Naive thymus-derived CD4-positive, alpha-beta T cell (primary cell): ENCODE measurements at regions not wholly inside any gene's neighbourhood (a gene's known extent, or its start where the extent isn't known, plus 50 kb on each side); places are given as distances from the start of the nearest gene placed in this dataset.

Source experiments
- ATAC-seq: fragments of 150-1000 bp; cut with Tn5 transposase; 2 replicates; pipeline ENCODE4 v1.10.0; 2021; ENCODE audit warnings: mild to moderate bottlenecking, moderate library complexity
- CTCF ChIA-PET: fragments of 350-600 bp; sonication (Branson Sonifier 250); formaldehyde crosslinking; loops from one replicate; lab custom pipeline; 2021; ENCODE audit warnings: antibody characterized with exemption; lab: Charles Lee
- POLR2A ChIA-PET: fragments of 350-600 bp; sonication (Branson Sonifier 250); formaldehyde crosslinking; loops from one replicate; lab custom pipeline; 2021; ENCODE audit warnings: antibody characterized with exemption, inconsistent platforms; lab: Charles Lee
- DNase-seq, 9 donors: peaks; one replicate each; pipeline versions ENCODE4 v3.0.0 to v3.0.0-alpha.2; 2020 to 2022; ENCODE audit warnings: mixed read lengths in 1 of 9
- H3K27ac ChIP-seq: one replicate; pipeline ENCODE4 v1.7.0; 2013; ENCODE audit warnings: mild to moderate bottlenecking, low read depth, low read length, moderate library complexity
- H3K27me3 ChIP-seq, 2 donors: one replicate each; pipeline ENCODE4 v1.7.0; 2013; ENCODE audit warnings: low read length in 2 of 2, mild to moderate bottlenecking in 2 of 2, moderate library complexity in 2 of 2; ENCODE audit not compliant: control insufficient read depth in 2 of 2, insufficient read depth in 2 of 2
- H3K36me3 ChIP-seq, 3 experiments: 1 replicate in 2 of 3; 2 replicates in 1 of 3; pipeline ENCODE4 v1.7.0; 2013; ENCODE audit warnings: low read length in 3 of 3, mild to moderate bottlenecking in 3 of 3, moderate library complexity in 1 of 3; ENCODE audit not compliant: insufficient read depth in 3 of 3, control insufficient read depth in 2 of 3
- H3K4me1 ChIP-seq, 2 donors: one replicate each; pipeline ENCODE4 v1.7.0; 2013; ENCODE audit warnings: low read length in 2 of 2, mild to moderate bottlenecking in 2 of 2, moderate library complexity in 1 of 2; ENCODE audit not compliant: control insufficient read depth in 2 of 2, insufficient read depth in 2 of 2
- H3K4me3 ChIP-seq: 2 replicates; pipeline ENCODE4 v1.7.0; 2013; ENCODE audit warnings: mild to moderate bottlenecking, low read length
- H3K9me3 ChIP-seq, 3 experiments: 1 replicate in 2 of 3; 2 replicates in 1 of 3; pipeline ENCODE4 v1.7.0; 2013; ENCODE audit warnings: low read length in 3 of 3; ENCODE audit not compliant: control insufficient read depth in 2 of 3
- H3K27ac Mint-ChIP-seq, 9 donors: one replicate each; pipeline ENCODE4 v1.8.0; 2020 to 2022; ENCODE audit warnings: mixed read lengths in 9 of 9, mild to moderate bottlenecking in 8 of 9, moderate library complexity in 5 of 9, inconsistent platforms in 2 of 9
- H3K27me3 Mint-ChIP-seq, 5 donors: one replicate each; pipeline ENCODE4 v1.8.0; 2021 to 2022; ENCODE audit warnings: mixed read lengths in 5 of 5, mild to moderate bottlenecking in 1 of 5
- H3K36me3 Mint-ChIP-seq, 5 donors: one replicate each; pipeline ENCODE4 v1.8.0; 2020 to 2022; ENCODE audit warnings: mixed read lengths in 5 of 5, mild to moderate bottlenecking in 3 of 5, inconsistent platforms in 1 of 5
- H3K4me1 Mint-ChIP-seq, 7 donors: one replicate each; pipeline ENCODE4 v1.8.0; 2020 to 2022; ENCODE audit warnings: mixed read lengths in 7 of 7, mild to moderate bottlenecking in 3 of 7, inconsistent platforms in 1 of 7
- H3K4me3 Mint-ChIP-seq, 10 donors: one replicate each; pipeline ENCODE4 v1.8.0; 2020 to 2022; ENCODE audit warnings: mild to moderate bottlenecking in 10 of 10, mixed read lengths in 10 of 10, moderate library complexity in 6 of 10, inconsistent platforms in 2 of 10
- H3K9me3 Mint-ChIP-seq, 11 donors: one replicate each; pipeline ENCODE4 v1.8.0; 2020 to 2022; ENCODE audit warnings: mixed read lengths in 11 of 11, mild to moderate bottlenecking in 4 of 11, inconsistent platforms in 1 of 11, moderate library complexity in 1 of 11
- intact Hi-C, 2 donors: fragments of 100-400 bp; cut with micrococcal nuclease; formaldehyde crosslinking; loops; one replicate each; pipeline ENCODE4 v1.15.1; 2023

DNA sequence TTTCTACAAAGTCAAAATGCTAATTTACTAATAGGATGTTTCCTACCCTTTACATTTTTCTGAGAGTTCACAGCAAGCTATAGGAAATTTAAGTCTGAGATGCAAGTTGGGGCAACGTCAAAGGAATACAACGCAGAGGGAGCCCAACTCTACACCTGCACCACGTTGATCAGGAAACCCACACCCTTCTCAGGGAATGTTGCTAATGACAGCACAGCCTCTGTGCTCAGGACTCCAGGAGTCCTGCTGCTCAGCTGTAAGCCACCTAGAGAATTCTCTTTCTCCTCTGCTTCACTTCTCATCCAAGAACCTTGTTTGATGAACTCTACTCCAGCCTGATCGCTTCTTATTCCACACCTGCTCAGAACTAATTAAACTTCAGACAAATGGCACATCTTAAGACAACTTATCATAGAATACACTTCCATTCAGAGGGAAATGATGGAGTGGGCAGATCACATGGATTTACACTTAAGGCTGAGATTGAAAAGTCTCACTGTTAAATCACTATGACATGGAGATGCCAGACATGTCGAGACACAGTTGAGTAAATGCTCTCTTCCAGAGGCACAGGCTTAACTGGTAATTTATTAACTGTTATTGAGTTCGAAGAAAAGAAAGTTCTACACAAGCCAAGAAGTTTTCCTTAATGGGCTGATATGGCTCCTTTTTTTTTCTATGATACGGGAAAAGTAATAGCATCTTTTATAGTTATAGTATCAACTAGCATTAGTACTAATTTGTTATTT, 811.6 kb upstream of the ARGLU1 start:
- Mint-ChIP-seq H3K27me3 (no peaks in the 10 kb centered on the region), H3K9me3 (peaks cover 0 to 3% (median 0%) of the 10 kb centered on the region in 11 donors), H3K4me1 (no peaks in the 10 kb centered on the region), H3K4me3 (no peak overlapping the region), H3K36me3 (no peaks in the 10 kb centered on the region), H3K27ac (no peak overlapping the region)
- Histone ChIP-seq H3K4me1 (no peaks in the 10 kb centered on the region), H3K27me3 (no peaks in the 10 kb centered on the region), H3K27ac (no peak overlapping the region), H3K36me3 (no peaks in the 10 kb centered on the region), H3K9me3 (no peaks in the 10 kb centered on the region), H3K4me3 (no peak overlapping the region)
- intact Hi-C loops = no loop called here
- ChIA-PET CTCF (no interaction called here), POLR2A (no interaction called here)
- ATAC-seq (no peak), DNase-seq (no peak)

- no peak for DNase-seq
- Histone ChIP-seq H3K9me3 (no peaks in the 10 kb centered on the region), H3K4me3 (no peak overlapping the region), H3K4me1 (no peaks in the 10 kb centered on the region), H3K27ac (no peak overlapping the region), H3K27me3 (no peaks in the 10 kb centered on the region), H3K36me3 (no peaks in the 10 kb centered on the region)
- no peaks in the 10 kb centered on the region for H3K4me1 Mint-ChIP-seq
- ChIA-PET POLR2A (no interaction called here), CTCF (interaction anchor here (0.7 kb wide), 1 partner anchor 74 kb away, joined by 4 read pairs; no protein-coding TSS in a partner anchor)
- peak overlapping the region in 1 of 9 donors; percentile 7 for H3K27ac Mint-ChIP-seq
- no peaks in the 10 kb centered on the region for H3K36me3 Mint-ChIP-seq
- H3K9me3 Mint-ChIP-seq = peaks cover 0 to 3% (median 0%) of the 10 kb centered on the region in 11 donors
- H3K4me3 Mint-ChIP-seq = no peak overlapping the region
- no peaks in the 10 kb centered on the region for H3K27me3 Mint-ChIP-seq
- intact Hi-C loops = no loop called here
- no peak for ATAC-seq
Measured at GRCh38 chr13:107376341-107377125, 808.6 kb upstream of the ARGLU1 start.

DNA sequence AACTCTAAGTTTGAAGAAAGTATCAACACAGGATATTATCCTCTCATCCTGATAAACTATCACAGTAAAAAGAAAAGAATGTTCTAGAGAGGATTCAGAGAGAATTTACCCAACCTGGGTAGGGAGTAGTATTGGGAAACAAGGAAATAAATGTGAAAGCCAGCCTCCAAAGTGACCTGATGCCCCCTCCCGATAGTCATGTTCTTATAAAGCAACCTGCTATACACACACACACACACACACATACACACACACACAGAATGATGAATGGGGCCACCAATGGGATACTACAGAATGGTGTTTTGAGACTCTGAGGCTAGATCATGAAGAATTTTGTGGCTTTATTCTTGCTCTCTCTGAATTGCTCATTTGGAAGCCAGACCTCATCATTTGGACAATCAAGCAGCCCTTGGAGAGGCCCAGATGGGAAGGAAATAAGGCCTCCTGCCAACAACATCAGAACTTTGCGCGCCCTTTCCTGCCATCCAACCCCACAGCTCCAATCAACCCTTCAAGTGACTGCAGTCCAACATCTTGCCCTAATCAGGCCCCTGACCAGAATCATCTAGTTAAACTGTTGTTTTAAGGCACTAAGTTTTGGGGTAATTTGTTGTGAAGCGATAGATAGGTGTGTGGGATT, 807.9 kb upstream of the ARGLU1 start:
- CTCF ChIA-PET = interaction anchor here (0.7 kb wide), 1 partner anchor 73 kb away, joined by 4 read pairs; no protein-coding TSS in a partner anchor
- peaks cover 0 to 3% (median 0%) of the 10 kb centered on the region in 11 donors for H3K9me3 Mint-ChIP-seq
- Histone ChIP-seq H3K4me3 (no peak overlapping the region), H3K27ac (no peak overlapping the region), H3K4me1 (no peaks in the 10 kb centered on the region), H3K27me3 (no peaks in the 10 kb centered on the region), H3K36me3 (no peaks in the 10 kb centered on the region), H3K9me3 (no peaks in the 10 kb centered on the region)
- no peaks in the 10 kb centered on the region for H3K36me3 Mint-ChIP-seq
- intact Hi-C loops = no loop called here
- DNase-seq (no peak), ATAC-seq (no peak)
- H3K4me1 Mint-ChIP-seq = no peaks in the 10 kb centered on the region
- no peak overlapping the region for H3K4me3 Mint-ChIP-seq
- POLR2A ChIA-PET = no interaction called here
- no peaks in the 10 kb centered on the region for H3K27me3 Mint-ChIP-seq
- H3K27ac Mint-ChIP-seq = no peak overlapping the region

- CTCF ChIA-PET = no interaction called here
- POLR2A ChIA-PET = no interaction called here
Measured at GRCh38 chr13:107374038-107374437, 806.1 kb upstream of the ARGLU1 start.

DNA sequence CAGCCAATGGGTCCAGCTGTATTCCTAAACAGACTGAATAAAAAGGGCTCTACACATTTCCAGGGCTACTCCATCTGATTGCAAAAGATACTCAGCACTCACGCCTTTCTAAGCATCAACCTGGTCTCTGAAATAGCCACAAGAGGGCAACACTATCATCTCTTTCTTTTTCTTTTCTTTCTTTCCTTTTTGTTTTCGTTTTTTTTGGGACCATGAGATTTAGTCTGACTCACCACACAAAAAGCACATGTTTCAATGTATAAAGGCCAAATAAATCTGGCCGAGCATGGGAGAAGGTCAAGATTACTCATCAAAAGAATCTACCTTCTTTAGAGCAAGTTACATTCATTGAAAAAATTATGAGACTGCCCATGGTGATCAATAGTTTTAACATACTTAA, 805.6 kb upstream of the ARGLU1 start:
- Mint-ChIP-seq H3K9me3 (peaks cover 0 to 8% (median 0%) of the 10 kb centered on the region in 11 donors), H3K27me3 (no peaks in the 10 kb centered on the region), H3K4me3 (no peak overlapping the region), H3K27ac (no peak overlapping the region), H3K4me1 (no peaks in the 10 kb centered on the region), H3K36me3 (no peaks in the 10 kb centered on the region)
- no peaks in the 10 kb centered on the region for H3K27me3 ChIP-seq
- H3K4me1 ChIP-seq = no peaks in the 10 kb centered on the region
- H3K27ac ChIP-seq = no peak overlapping the region
- CTCF ChIA-PET = no interaction called here
- H3K36me3 ChIP-seq = no peaks in the 10 kb centered on the region
- ATAC-seq (no peak), DNase-seq (peak in 1 of 9 donors; percentile 1)
- intact Hi-C loops = no loop called here
- H3K4me3 ChIP-seq = no peak overlapping the region
- H3K9me3 ChIP-seq = no peaks in the 10 kb centered on the region
- POLR2A ChIA-PET = no interaction called here

More at GRCh38 chr13:107374038-107374437, 806.1 kb upstream of the ARGLU1 start:
- no peak for DNase-seq
- H3K27me3 ChIP-seq = no peaks in the 10 kb centered on the region
- intact Hi-C loops = no loop called here
- Mint-ChIP-seq H3K27ac (no peak overlapping the region), H3K4me3 (peak overlapping the region in 1 of 10 donors; percentile 16), H3K9me3 (peaks cover 0 to 3% (median 0%) of the 10 kb centered on the region in 11 donors), H3K27me3 (no peaks in the 10 kb centered on the region), H3K4me1 (no peaks in the 10 kb centered on the region), H3K36me3 (no peaks in the 10 kb centered on the region)
- no peaks in the 10 kb centered on the region for H3K36me3 ChIP-seq
- H3K9me3 ChIP-seq = no peaks in the 10 kb centered on the region
- no peak for ATAC-seq
- no peaks in the 10 kb centered on the region for H3K4me1 ChIP-seq
- H3K27ac ChIP-seq = no peak overlapping the region
- no peak overlapping the region for H3K4me3 ChIP-seq

DNA sequence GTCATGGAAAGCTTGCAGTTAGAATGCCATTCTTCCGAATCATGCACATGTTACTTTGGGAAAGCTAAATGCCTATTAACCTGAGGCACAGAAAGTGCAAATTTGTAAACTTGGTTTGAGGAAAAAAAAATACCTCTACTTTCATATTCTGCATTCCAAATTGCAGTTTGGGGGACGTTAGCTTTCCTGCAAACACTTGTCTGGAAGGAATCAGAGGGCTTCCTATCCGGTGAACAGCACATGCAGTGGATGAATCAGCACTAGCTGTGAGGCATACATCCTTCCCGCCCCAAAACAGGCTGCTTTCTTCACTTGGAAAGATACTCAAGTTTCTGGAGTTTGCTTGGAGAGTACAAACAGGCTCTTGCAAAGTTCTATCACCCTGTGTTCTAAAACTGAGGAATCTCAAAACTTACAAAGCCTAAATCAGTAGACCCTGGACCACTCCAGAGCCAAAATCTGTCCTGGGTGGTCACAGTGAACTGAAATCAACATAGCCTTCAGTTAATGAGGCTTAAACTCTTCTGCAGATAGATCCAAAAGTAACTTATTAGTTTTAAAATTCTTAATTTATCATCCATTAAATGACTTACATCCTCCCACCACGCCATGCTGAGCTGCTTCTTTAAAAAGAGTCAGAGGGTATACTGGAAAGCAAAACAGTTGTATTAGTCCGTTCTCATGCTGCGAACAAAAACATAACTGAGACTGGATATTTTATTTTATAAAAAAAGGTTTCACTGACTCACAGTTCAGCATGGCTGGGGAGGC, 802.3 kb upstream of the ARGLU1 start:
- H3K27ac ChIP-seq = no peak overlapping the region
- H3K36me3 ChIP-seq = no peaks in the 10 kb centered on the region
- Mint-ChIP-seq H3K27ac (no peak overlapping the region), H3K9me3 (peaks cover 0 to 10% (median 0%) of the 10 kb centered on the region in 11 donors), H3K4me1 (no peaks in the 10 kb centered on the region), H3K36me3 (no peaks in the 10 kb centered on the region), H3K4me3 (no peak overlapping the region), H3K27me3 (no peaks in the 10 kb centered on the region)
- ChIA-PET POLR2A (no interaction called here), CTCF (no interaction called here)
- H3K4me1 ChIP-seq = no peaks in the 10 kb centered on the region
- no peaks in the 10 kb centered on the region for H3K9me3 ChIP-seq
- H3K4me3 ChIP-seq = no peak overlapping the region
- intact Hi-C loops = no loop called here
- no peak for DNase-seq
- ATAC-seq = no peak
- H3K27me3 ChIP-seq = no peaks in the 10 kb centered on the region
